ENCODE measurements at regions not wholly inside any gene's neighbourhood (a gene's known extent, or its start where the extent isn't known, plus 50 kb on each side); places are given as distances from the start of the nearest gene placed in this dataset.
"Not testable (repeated sequence)": the region's sequence is repeated elsewhere in the genome, so short reads cannot be mapped to it uniquely, and the experiment has no call there.

DNA sequence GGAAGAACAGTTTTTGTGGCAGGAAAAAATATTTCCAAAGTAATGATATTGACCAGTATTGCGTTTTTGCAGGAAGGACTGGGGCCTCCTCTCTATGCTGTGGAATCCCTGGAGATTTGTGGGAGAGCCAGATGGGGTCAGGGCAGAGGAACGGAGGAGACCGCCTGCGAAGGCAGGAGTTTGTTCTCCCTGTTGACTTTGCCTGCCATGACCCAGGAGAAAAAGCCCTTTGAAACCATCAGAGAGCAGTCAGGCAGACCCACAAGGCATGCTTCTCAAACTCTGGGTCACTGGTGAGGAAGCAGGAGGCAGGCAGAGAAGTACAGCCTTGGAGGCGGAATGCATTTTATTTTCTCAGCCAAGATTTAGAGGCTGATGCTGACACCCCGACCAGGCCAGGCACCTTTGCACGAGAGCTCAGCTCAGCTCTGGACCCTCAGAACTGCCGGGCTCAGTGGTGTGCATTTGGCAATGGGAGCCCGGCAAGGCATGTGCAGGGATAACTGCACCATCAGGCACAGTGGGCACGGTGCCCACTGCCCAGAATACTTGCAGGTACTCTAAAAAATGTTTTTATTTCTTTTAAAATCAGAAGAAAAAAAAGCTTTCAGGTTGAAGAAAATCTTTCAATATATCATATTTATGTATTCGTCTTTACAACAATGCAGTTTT lies 410.4 kb downstream of the RPS24 start:
- DNase-seq: no peak
- ATAC-seq: no peak
- intact Hi-C loops (cut with DNase I, micrococcal nuclease): no loop called here

DNA sequence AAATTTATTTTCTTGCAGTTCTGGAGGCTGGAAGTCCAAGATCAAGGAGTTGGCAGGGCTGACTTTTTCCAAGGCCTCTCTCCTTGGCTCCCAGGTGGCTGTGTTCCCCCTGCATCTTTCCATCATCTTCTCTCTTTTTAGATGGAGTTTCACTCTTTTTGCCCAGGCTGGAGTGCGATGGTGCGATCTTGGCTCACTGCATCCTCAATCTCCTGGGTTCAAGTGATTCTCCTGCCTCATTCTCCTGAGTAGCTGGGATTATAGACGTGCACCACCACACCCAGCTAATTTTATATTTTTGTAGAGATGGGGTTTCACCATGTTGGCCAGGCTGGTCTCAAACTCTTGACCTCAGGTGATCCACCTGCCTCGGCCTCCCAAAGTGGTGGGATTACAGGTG lies 411.1 kb downstream of the RPS24 start:
- ATAC-seq; intact Hi-C loops (cut with DNase I, micrococcal nuclease); DNase-seq: not testable (repeated sequence)

DNA sequence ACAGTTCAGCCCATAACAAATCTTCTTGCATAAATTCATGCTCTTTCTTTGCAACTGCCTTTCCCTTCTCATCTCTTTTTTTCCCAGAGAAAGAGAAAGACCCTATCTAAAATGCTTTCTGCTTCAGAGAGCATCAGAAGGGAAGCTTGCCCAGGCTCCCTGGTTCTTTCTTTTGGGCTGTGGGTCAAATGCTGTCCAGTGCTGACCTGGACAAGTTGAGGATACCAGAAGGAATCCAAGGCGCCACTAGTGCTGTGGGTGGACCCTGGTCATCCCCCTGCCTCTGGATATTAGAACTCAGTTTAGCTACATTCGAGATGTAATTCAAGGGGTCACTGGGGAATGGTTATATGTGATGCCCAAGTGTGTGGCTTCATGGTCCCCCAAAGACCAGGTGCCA lies 411.6 kb downstream of the RPS24 start:
- intact Hi-C loops (cut with DNase I, micrococcal nuclease): no loop called here
- DNase-seq (no peak), ATAC-seq (no peak)

DNA sequence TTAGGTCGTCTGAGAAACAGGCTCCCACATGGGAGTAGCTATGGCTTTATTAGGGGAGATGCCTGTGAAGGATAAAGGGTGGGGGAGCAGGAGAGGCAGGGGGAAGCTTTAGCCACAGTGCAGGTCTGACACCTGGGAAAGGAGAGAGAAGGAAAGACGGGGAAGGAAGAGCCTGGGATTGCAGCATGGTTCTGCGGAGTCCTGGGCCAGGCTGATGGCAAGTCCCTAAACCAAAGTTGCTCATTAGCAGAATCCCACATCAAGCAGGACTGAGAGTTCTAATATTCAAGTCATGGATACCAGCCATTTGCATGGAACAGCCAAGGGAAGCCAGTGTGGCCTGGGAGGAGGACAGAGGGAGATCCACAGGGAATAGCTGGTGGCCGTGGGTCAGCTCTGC lies 414.8 kb downstream of the RPS24 start:
- intact Hi-C loops (cut with DNase I, micrococcal nuclease): no loop called here
- ATAC-seq (no peak), DNase-seq (no peak)

DNA sequence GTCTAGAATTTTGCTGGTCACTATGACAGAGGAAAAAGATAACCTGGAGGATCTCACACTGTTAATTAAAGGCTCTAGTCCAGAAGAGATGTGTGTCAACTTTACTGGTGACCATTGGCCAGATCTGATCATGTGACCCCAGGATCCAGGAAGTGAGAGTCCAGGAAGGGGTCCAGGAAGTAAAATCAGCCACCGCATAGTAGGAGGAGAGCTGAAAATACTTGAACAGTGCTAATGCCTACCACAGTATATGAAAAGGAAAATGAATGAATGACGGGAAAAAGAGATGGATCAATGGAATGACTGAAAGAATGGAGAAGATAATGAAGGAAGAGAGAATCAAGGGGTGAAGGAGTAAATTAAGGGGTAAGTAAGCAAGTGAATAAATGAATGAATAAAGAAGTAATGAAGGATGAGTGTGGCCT lies 415.3 kb downstream of the RPS24 start:
- DNase-seq (no peak), ATAC-seq (no peak)
- intact Hi-C loops (cut with DNase I, micrococcal nuclease): no loop called here

DNA sequence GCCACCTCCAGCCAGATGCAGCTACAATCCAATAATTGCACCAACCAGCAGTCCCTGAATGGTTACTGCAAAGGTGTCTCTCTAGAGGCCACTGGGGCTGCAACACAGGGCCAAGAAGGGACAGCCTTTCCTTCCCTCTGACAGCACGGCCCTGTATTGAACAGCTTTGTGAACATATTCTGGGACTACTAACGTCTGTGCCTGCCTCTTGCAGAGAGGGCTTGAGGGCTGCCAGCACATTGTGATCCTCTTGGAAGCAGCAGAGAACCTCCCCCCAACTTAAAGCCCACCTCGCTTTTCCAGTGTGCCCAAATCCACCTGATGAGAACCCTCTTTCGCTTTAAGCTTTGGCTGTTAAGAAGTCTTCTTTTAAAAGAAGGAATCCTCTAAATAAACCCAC lies 415.9 kb downstream of the RPS24 start:
- ATAC-seq: no peak
- intact Hi-C loops (cut with DNase I, micrococcal nuclease): no loop called here
- no peak for DNase-seq

DNA sequence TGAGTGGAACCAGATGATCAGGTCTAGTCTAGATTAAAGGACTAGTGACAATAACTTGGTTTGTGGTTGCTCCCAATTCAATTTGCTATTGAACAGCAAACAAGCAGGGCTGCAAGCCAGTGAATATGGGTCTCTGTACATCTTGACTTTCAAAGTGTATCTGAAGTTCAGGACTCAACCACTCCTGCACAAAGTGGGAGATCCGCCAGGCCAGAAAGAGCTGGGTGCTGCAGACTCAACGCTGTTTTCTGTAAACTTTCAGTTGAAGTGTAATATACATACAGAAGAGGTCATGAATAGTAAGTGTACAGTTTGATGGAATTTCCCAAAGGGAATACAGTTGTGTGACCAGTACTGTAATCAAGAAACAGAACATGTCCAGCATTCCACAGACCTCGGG lies 416.6 kb downstream of the RPS24 start:
- no peak for DNase-seq
- intact Hi-C loops (cut with DNase I, micrococcal nuclease): no loop called here
- no peak for ATAC-seq

DNA sequence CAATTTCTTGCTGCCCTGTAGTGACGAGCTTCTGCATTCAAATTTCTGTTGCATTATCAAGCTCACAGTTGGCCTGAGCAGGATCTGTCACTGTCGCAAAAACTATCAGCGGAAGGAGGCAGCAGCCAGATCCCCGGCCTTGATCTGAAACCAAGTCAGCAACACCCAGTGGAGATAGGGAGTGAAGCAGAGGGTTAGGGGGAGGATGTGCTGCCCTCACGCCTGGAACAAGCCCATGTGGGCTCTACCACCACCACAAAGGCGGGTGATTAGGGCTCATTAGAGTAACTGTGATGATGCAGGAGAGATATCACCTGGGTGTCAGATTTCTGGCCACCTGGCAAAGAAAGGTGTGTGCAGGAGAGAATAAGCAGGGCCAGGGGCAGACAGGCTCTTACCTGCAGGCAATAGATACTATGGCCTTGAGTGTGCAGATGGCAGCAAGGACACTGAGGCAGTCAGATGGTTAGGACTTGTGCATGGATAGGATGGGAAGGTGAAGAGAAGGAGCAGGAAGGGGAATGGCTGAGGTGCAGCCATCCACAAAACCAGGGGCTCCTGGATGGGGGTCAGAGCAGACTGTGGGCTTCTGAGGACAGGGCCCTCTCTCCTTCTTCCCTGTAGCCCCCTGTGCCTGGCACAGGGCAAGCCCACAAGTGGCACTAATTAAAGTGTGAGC lies 417.3 kb downstream of the RPS24 start:
- ATAC-seq (no peak), DNase-seq (no peak)
- intact Hi-C loops (cut with DNase I, micrococcal nuclease): no loop called here

DNA sequence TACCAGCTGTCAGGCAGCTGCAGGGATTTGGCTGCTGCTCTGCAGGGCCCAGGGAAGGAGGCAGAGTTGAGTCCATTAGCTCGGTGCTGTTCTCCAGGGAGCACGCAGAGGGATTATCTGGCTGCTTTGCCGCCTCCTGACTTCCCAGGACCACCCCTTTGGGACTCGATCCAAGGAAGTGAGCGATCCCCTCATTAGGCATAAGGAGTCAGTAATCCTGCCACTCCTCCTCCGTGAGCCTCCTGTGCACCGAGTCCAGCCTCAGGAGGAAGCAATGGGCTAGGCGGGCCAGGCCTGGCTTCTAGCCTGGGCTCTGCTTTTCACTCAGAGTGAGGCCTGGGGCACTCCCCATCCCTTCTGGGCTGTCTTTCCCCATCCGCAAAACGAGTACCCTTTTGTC lies 417.9 kb downstream of the RPS24 start:
- intact Hi-C loops (cut with DNase I, micrococcal nuclease): no loop called here
- ATAC-seq (no peak), DNase-seq (no peak)

DNA sequence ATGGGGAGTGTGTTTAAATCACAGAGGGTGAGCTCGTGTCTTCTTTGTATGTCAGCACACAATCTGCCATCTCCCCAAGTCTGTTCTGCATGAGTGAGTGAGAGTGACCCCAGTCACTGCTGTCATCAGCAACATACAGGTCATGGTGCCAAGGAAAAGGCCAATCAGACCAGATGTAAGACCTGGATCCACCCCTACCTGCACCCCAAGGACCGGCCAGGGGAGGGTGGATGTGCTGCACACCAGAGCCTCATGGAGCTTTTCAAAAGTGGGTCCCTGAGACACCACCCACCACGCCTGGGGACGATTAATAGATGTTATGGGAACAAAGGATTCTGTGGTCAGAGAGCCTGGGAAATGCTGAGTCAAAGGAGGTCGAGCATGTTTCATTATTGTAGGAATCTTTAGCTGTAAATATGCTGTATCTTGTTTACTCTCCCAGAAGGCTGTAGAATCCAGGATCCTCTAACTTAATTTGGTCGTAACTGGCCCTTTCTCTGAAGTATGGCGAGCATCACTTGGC lies 420.5 kb downstream of the RPS24 start:
- intact Hi-C loops (cut with DNase I, micrococcal nuclease): no loop called here
- no peak for ATAC-seq
- no peak for DNase-seq

DNA sequence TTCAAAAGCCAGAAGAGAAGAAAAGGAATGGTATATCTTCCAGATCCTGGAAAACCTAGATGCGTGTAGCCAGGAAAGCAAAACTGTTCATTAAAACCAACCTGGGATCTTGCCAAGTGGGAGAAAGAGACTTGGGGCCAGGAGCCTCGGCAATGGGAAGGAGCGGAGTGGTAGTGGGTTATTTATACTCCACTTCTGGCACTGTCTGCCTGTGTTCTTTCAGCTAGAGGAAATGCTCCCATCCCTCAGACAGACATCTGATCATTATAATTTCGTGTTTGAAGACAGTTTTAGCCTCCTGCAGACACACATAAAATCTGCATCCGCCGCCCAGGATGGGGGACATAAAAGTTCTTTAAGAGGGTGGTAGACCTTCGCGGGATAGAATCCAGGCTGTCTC lies 421.6 kb downstream of the RPS24 start:
- no peak for ATAC-seq
- intact Hi-C loops (cut with DNase I, micrococcal nuclease): no loop called here
- DNase-seq: no peak

DNA sequence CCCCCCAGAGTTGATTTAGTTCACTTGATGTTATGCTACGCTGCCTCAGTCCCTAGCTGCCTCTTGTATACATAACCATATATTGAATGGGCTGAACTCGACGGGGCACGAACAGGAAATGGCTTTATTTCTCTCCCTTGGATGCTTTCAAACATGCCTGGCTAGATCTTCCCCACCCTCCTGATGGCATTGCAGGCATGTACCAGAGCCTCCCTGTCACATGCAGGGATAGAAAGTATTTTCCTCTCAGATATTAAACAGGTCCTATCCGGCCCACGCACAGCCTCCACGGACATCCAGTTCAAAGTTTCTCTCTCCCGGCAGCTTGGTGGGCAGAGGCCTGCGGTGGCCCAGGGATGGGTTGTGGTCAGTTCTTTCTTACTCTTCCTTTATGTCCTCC lies 422.1 kb downstream of the RPS24 start:
- DNase-seq (no peak), ATAC-seq (no peak)
- intact Hi-C loops (cut with DNase I, micrococcal nuclease): no loop called here

DNA sequence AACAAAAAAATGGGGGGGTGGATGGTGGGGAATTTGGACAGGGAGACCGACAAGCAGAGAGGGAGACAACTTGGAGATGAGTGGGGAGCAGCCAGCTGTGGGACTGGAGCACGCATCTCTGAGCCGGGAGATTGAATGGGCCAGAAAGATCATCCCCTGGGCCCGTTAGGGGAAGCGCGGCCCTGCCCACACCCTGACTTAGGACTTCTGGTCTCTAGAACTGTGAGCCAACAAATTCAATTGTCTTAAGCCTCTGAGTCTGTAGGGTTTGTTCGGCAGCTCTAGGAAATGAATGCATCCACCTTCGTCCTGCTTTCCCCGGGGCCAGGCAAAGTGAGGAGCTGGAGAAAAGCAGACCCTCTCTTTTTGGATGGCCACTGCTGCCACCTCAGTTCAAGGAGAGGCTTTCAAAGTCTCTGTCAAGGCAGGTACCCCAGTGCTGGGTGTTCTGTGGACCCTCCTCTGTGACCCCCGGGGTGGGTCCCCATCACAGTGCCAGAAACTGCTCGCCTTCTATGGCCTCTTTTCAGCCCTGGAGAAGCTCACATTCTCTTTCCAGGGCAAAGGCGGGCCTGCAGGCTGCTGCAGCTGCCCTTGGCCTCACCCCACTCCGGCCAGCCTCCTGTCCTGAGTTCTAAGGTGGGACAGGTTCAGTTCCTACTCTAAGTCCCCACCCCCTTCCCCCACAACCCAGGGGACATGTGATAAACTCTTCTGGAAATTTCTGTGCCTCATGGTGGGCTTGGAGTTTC lies 423.2 kb downstream of the RPS24 start:
- intact Hi-C loops (cut with DNase I, micrococcal nuclease): no loop called here
- no peak for ATAC-seq
- DNase-seq: no peak

DNA sequence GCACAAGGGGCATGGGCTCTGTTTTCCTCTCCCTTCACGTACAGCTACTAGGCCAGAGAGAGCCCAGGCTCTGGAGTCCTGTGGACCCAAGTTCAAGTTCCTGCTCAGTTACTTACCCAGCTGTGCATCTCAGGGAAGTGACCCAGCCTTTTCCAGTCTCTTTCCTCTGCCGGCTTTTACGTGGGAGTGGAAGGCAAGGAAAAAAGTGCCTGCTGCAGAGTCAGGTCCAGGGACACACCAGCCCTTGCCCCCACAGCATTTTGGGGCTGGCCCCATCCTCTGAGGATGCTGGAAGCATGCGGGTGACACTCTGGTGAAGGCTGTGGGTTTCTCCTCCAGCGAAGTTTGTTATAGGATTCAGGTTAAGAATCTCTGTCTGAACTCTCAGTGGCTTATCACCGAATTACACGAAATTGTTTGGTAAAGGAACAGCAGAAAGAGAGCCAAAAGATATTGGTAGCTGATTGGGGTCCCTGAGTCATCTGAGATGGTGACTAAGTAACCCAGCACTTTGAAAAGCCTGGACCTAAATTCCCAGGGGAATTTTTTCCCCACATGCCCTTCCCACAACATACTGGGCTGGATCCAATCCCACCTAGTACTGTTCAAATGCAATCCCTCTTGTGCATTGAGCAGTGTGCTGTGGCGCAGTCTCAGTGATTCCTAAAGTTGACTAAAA lies 424.3 kb downstream of the RPS24 start:
- no peak for ATAC-seq
- intact Hi-C loops (cut with DNase I, micrococcal nuclease): no loop called here
- no peak for DNase-seq

DNA sequence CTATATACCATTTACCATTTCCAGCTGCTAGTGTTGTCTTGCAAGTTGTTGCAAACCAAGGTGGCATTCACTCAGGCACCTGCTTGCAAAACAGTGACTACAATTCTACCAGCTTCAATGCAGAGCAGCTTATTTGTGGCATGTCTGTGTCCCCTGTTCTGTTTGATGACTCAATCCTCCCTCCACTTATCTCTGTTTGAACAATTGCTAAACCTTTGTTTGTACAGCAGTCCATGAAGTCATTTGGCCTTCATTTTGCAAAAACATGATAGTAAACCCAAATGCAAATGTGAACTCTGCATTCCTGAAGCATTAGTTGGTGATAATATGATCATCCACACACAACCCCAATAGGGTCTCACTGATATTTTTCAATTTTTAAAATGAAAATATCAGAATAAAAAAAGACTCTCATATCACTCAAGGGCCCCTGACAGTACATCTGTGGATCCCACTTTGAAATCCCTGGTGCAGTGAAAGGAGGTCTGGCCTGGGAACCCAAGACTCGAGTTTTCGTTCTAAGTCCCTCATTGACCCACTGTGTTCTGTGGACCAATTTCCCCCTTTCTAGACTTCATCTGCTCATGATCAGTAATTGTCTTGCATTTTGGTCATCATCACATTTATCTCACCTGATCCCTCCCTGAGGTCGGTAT lies 425.4 kb downstream of the RPS24 start:
- DNase-seq (no peak), ATAC-seq (peak; percentile 78)
- intact Hi-C loops (cut with DNase I, micrococcal nuclease): no loop called here

DNA sequence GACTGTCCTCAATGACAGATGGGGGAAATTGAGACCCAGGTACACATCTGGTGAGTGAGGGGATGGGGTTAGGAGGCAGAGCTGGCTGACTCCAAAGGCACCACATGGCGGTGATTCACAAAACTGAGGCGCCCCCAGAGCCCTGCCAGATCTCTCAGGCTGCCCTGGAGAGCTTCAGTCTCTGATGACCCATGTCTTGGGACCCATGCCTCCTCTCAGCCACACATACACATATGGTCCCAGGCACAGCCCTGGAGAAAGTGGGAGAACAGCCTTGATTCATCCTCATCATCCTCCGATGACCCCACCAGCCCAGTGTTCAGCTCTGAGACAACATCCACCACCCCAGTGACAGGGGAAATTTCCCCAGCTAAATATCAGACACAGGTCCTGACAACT lies 426.0 kb downstream of the RPS24 start:
- DNase-seq: no peak
- intact Hi-C loops (cut with DNase I, micrococcal nuclease): no loop called here
- ATAC-seq: no peak

DNA sequence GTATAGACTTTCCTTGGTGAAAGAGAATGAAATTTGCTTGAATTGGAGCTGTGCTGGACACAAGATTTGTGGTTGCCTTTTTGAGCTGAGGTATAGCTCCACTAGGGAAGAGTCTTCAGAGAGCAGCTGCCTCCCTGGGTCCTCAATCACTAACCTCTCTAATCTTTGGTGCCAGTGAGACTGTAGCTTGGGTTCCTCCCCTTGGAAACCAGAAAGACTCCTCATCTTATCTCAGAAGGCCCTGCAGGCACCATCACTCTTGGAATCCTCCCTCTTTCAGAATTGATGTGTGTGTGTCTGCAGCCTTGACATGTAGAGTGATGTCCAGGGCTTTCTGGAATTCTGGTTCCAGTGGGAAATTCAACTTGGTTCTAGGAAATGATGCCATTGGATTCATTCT lies 426.5 kb downstream of the RPS24 start:
- no peak for ATAC-seq
- intact Hi-C loops (cut with DNase I, micrococcal nuclease): no loop called here

DNA sequence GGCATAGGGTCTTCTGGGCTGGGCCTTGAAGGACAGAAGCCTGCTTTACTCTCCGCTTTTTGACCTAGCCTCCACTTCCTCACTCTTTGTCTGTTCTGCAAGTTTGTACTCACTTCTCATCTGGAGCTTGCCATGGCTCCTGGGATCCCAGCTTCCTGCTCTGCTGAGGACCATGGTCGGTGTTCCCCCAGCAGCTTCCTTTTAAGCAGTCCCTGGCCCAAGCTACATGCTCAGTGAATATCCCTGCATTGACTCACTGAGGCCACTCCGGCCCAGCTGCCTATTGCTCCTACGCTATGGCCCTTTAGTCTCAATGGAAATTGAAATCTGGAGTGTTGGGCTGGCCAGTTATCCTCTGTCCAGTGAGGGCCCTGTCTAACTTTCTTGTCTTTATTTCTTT lies 427.7 kb downstream of the RPS24 start:
- no peak for ATAC-seq
- no peak for DNase-seq
- intact Hi-C loops (cut with DNase I, micrococcal nuclease): no loop called here

More for the DNA sequence above, 426.5 kb downstream of the RPS24 start:
- no peak for DNase-seq

DNA sequence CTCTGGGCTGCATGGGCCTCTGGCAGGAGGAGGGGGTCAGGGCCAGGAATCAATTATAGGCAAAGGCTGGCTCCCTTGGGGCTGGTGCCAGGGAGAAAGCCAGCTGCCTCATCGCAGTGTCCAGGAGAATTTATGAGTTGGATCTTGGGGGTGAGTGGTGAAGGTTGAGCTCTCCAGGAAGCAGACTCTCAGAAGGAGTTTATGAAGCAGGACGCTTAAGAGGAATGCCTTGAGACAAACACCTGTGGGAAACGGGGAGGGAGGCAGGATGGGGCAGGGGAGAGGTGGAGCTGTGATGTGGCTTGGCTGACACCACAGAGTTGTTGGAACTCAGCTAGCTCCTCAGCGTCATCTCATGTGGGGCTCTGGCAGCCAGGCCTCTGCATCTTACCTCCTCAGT lies 428.5 kb downstream of the RPS24 start:
- DNase-seq (no peak), ATAC-seq (no peak)
- intact Hi-C loops (cut with DNase I, micrococcal nuclease): no loop called here
